ENCODE measurements at regions not wholly inside any gene's neighbourhood (a gene's known extent, or its start where the extent isn't known, plus 50 kb on each side); places are given as distances from the start of the nearest gene placed in this dataset.

DNA sequence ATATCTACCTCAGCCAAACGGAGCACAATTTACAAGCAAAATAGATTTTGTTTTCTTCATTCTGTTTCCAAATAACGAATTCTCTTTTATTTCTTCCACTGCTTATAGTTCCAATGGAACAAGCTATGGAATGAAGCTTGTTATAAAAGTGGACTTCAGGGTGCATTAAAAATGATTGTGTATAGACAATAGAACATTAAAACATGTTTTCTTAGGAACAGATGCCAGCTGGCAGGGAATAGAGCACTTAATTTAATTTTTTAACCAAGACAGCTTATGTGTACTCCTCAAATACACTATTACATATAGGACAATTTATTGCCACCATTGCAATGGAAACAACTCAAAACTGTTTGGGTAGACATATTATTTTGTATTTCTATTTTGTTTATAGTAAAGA lies 860.1 kb upstream of the TYRP1 start:
- no peaks in the 10 kb centered on the region for H3K27me3 ChIP-seq
- TF ChIP-seq, protein P1, sequence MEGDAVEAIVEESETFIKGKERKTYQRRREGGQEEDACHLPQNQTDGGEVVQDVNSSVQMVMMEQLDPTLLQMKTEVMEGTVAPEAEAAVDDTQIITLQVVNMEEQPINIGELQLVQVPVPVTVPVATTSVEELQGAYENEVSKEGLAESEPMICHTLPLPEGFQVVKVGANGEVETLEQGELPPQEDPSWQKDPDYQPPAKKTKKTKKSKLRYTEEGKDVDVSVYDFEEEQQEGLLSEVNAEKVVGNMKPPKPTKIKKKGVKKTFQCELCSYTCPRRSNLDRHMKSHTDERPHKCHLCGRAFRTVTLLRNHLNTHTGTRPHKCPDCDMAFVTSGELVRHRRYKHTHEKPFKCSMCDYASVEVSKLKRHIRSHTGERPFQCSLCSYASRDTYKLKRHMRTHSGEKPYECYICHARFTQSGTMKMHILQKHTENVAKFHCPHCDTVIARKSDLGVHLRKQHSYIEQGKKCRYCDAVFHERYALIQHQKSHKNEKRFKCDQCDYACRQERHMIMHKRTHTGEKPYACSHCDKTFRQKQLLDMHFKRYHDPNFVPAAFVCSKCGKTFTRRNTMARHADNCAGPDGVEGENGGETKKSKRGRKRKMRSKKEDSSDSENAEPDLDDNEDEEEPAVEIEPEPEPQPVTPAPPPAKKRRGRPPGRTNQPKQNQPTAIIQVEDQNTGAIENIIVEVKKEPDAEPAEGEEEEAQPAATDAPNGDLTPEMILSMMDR (IDR thresholded peaks at IDR 0.05), result no peak
- TF ChIP-seq POLR2A (IDR thresholded peaks at IDR 0.05) (no peak), POLR2AphosphoS5 (IDR thresholded peaks at IDR 0.05; ENCODE audit: insufficient read depth in 1 of 2, low read depth in 1 of 2) (no peak)
- no peaks in the 10 kb centered on the region for H3K9me3 ChIP-seq
- no peaks in the 10 kb centered on the region for H3K4me1 ChIP-seq
- H3K4me3 ChIP-seq, result no peak overlapping the region
- no peak for DNase-seq (ENCODE audit: extremely low spot score in 2 of 2)
- intact Hi-C loops (cut with DNase I), result no loop called here
- H3K27ac ChIP-seq, result no peak overlapping the region
- no peaks in the 10 kb centered on the region for H3K36me3 ChIP-seq

DNA sequence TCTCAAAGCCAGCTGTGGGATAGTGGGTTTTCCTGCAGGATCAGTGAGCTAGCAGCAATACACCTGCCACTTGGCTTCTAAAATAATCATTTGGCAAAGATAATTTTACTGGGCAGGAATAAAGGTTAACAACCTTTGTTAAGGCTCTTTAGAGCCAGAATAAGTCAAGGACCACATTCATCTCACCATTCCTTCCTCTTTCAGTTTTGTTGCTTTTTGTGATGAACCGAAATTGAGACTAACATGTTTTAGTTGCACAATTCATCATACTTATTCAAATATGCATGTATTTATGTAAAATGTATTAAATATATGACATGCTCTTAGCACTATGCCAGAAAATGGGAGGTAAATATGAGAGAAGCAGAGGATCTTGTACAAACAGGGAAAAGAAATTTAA lies 824.4 kb upstream of the TYRP1 start:
- intact Hi-C loops (cut with DNase I), result no loop called here

DNA sequence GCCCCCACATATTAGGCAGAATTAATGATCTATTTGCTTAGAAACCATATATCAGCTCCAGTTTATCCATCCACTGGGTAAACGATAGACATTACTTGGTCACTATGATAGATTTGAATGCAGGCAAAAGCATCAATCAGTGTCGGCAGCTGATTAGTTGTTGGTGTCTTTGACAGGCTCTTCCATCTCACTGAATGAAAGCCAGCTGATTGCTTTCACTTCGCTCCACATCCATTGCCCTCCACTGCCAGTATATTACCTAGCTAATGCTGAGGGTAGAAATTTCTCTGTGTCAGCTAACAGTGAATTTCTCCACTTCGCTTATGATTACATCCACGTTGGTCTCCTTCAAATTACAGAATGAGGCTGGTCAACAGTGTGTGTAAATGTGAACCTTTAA lies 821.3 kb upstream of the TYRP1 start:
- intact Hi-C loops (cut with DNase I), result no loop called here
- no peaks in the 10 kb centered on the region for H3K27me3 ChIP-seq
- no peaks in the 10 kb centered on the region for H3K4me1 ChIP-seq
- no peak overlapping the region for H3K27ac ChIP-seq
- TF ChIP-seq POLR2AphosphoS5 (IDR thresholded peaks at IDR 0.05; ENCODE audit: insufficient read depth in 1 of 2, low read depth in 1 of 2) (no peak), POLR2A (IDR thresholded peaks at IDR 0.05) (no peak)
- TF ChIP-seq, protein P1 (IDR thresholded peaks at IDR 0.05), result no peak
- H3K36me3 ChIP-seq, result no peaks in the 10 kb centered on the region
- H3K4me3 ChIP-seq, result no peak overlapping the region
- H3K9me3 ChIP-seq, result no peaks in the 10 kb centered on the region
- no peak for DNase-seq (ENCODE audit: extremely low spot score in 2 of 2)

More for the DNA sequence above, 824.4 kb upstream of the TYRP1 start:
- Histone ChIP-seq H3K27ac (no peak overlapping the region), H3K4me3 (no peak overlapping the region), H3K9me3 (no peaks in the 10 kb centered on the region), H3K27me3 (no peaks in the 10 kb centered on the region), H3K4me1 (no peaks in the 10 kb centered on the region), H3K36me3 (no peaks in the 10 kb centered on the region)
- TF ChIP-seq POLR2A (IDR thresholded peaks at IDR 0.05), result no peak
- TF ChIP-seq POLR2AphosphoS5 (IDR thresholded peaks at IDR 0.05; ENCODE audit: insufficient read depth in 1 of 2, low read depth in 1 of 2), result no peak
- TF ChIP-seq, protein P1 (IDR thresholded peaks at IDR 0.05), result no peak
- DNase-seq (ENCODE audit: extremely low spot score in 2 of 2), result no peak

DNA sequence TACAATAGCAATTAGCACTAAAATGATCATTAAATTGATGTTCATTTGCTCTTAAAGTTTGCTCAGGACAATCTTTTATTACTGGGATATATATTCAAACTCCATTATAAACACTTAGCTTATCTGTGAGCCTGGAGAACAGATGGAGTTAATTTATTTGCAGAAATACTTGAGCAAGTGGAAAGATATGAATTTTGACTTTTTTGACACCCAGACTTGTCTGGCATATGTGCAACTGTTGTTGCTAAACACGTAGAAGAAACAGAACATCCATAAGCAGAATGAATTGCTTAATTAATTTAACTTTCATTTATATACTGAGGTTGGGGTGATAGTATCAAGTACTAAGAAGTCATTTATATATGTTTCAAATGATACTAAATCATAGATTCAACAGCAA lies 820.7 kb upstream of the TYRP1 start:
- no peaks in the 10 kb centered on the region for H3K4me1 ChIP-seq
- H3K27me3 ChIP-seq, result no peaks in the 10 kb centered on the region
- TF ChIP-seq POLR2A (IDR thresholded peaks at IDR 0.05) (no peak), POLR2AphosphoS5 (IDR thresholded peaks at IDR 0.05; ENCODE audit: insufficient read depth in 1 of 2, low read depth in 1 of 2) (no peak)
- TF ChIP-seq, protein P1 (IDR thresholded peaks at IDR 0.05), result no peak
- no peak overlapping the region for H3K4me3 ChIP-seq
- intact Hi-C loops (cut with DNase I), result no loop called here
- no peak overlapping the region for H3K27ac ChIP-seq
- H3K9me3 ChIP-seq, result no peaks in the 10 kb centered on the region
- H3K36me3 ChIP-seq, result no peaks in the 10 kb centered on the region
- no peak for DNase-seq (ENCODE audit: extremely low spot score in 2 of 2)

DNA sequence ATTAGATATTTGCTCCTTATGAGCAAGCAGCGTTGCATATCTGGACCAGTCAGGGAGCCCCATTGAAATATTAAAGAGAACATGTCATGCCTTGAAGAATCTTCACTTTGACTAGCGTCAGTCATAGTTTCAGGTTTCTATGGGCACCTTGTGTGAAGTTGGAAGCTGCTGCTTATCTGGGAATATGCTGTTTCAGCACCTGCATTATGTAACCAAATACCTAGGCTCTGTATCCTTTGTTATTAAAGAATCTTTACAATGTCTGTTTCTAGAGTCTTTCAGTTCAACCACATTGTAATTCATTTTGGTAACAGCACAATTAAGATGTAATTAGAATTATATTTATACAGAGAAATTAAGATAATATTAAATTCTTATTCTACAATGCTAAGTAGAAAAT lies 818.8 kb upstream of the TYRP1 start:
- H3K36me3 ChIP-seq, result no peaks in the 10 kb centered on the region
- H3K9me3 ChIP-seq, result no peaks in the 10 kb centered on the region
- intact Hi-C loops (cut with DNase I), result no loop called here
- TF ChIP-seq POLR2AphosphoS5 (IDR thresholded peaks at IDR 0.05; ENCODE audit: insufficient read depth in 1 of 2, low read depth in 1 of 2), result no peak
- no peak for TF ChIP-seq POLR2A (IDR thresholded peaks at IDR 0.05)
- TF ChIP-seq, protein P1 (IDR thresholded peaks at IDR 0.05), result no peak
- no peak overlapping the region for H3K27ac ChIP-seq
- no peak overlapping the region for H3K4me3 ChIP-seq
- no peak for DNase-seq (ENCODE audit: extremely low spot score in 2 of 2)
- no peaks in the 10 kb centered on the region for H3K4me1 ChIP-seq
- no peaks in the 10 kb centered on the region for H3K27me3 ChIP-seq

Measured in vagina (tissue), 2 donors.